Keratinocyte (primary cell): ENCODE measurements at regions not wholly inside any gene's neighbourhood (a gene's known extent, or its start where the extent isn't known, plus 50 kb on each side); places are given as distances from the start of the nearest gene placed in this dataset.

Experiments used
- DNase-seq: peaks from one replicate; pipeline ENCODE4 v3.0.0-alpha.2; 2011; ENCODE audit warnings: low read depth, missing footprints, low spot score
- FAIRE-seq: peaks from 2 replicates; lab custom pipeline; 2011; peaks lifted over from hg19 to GRCh38; lab: Jason Lieb, UNC
- H2AFZ ChIP-seq: 2 replicates; pipeline ENCODE4 v1.6.0; 2012; ENCODE audit warnings: low read length, control low read depth, inconsistent platforms; ENCODE audit not compliant: control insufficient read depth
- H3K27ac ChIP-seq: 2 replicates; pipeline ENCODE4 v1.5.1; 2011; ENCODE audit warnings: low read length; ENCODE audit not compliant: control insufficient read depth, insufficient read depth
- H3K27me3 ChIP-seq: 3 replicates; pipeline ENCODE4 v1.6.0; 2011; ENCODE audit warnings: low read length; ENCODE audit not compliant: control insufficient read depth, insufficient read depth; ENCODE audit errors: extremely low read depth
- H3K36me3 ChIP-seq, 2 experiments: 2 replicates in 1 of 2; 3 replicates in 1 of 2; pipeline ENCODE4 v1.5.1; 2011; ENCODE audit warnings: low read length in 2 of 2, mild to moderate bottlenecking in 1 of 2; ENCODE audit not compliant: control insufficient read depth in 2 of 2, insufficient read depth in 2 of 2; ENCODE audit errors: extremely low read depth in 1 of 2
- H3K4me1 ChIP-seq: 3 replicates; pipeline ENCODE4 v1.5.1; 2011; ENCODE audit warnings: low read length; ENCODE audit not compliant: control insufficient read depth, insufficient read depth; ENCODE audit errors: extremely low read depth
- H3K4me2 ChIP-seq: 3 replicates; pipeline ENCODE4 v1.6.0; 2011; ENCODE audit warnings: low read depth, low read length; ENCODE audit not compliant: control insufficient read depth, insufficient read depth; ENCODE audit errors: extremely low read depth
- H3K4me3 ChIP-seq, 3 experiments: fragments of 200-600 bp in 1 of 3; sonication (generic) in 1 of 3; 2 replicates in 2 of 3; 3 replicates in 1 of 3; pipeline ENCODE4 v1.5.1; 2011 to 2016; ENCODE audit warnings: low read length in 3 of 3, mild to moderate bottlenecking in 3 of 3, control low read depth in 2 of 3, inconsistent platforms in 1 of 3, low read depth in 1 of 3, mixed read lengths in 1 of 3, mixed run types in 1 of 3, moderate library complexity in 1 of 3; ENCODE audit not compliant: control insufficient read depth in 2 of 3, insufficient read depth in 2 of 3; ENCODE audit errors: extremely low read depth in 1 of 3
- H3K79me2 ChIP-seq: 2 replicates; pipeline ENCODE4 v1.6.0; 2012; ENCODE audit warnings: low read length; ENCODE audit not compliant: control insufficient read depth, insufficient read depth
- H3K9ac ChIP-seq: 3 replicates; pipeline ENCODE4 v1.6.0; 2011; ENCODE audit warnings: low read length; ENCODE audit not compliant: control insufficient read depth, insufficient read depth; ENCODE audit errors: extremely low read depth
- H3K9me1 ChIP-seq: 3 replicates; pipeline ENCODE4 v1.6.0; 2011; ENCODE audit warnings: low read length; ENCODE audit not compliant: control insufficient read depth, insufficient read depth; ENCODE audit errors: extremely low read depth
- H3K9me3 ChIP-seq: 2 replicates; pipeline ENCODE4 v1.5.1; 2012; ENCODE audit warnings: low read depth, low read length; ENCODE audit not compliant: control insufficient read depth
- H4K20me1 ChIP-seq: 3 replicates; pipeline ENCODE4 v1.6.0; 2011; ENCODE audit warnings: low read length; ENCODE audit not compliant: control insufficient read depth, insufficient read depth; ENCODE audit errors: extremely low read depth
- CTCF ChIP-seq, 3 experiments: IDR thresholded peaks in 1 of 3; conservative IDR thresholded peaks in 1 of 3; optimal IDR thresholded peaks in 1 of 3; 2 replicates in 2 of 3; 3 replicates in 1 of 3; pipeline versions ENCODE3 to v1.5.1; 2011; ENCODE audit warnings: low read length in 3 of 3, mild to moderate bottlenecking in 3 of 3, moderate library complexity in 2 of 3, control low read depth in 1 of 3, inconsistent platforms in 1 of 3; ENCODE audit not compliant: insufficient read depth in 2 of 3; ENCODE audit errors: extremely low read depth in 1 of 3
- EZH2 ChIP-seq: IDR thresholded peaks from one replicate; pipeline ENCODE4 v1.6.1; 2012; ENCODE audit warnings: inconsistent platforms, mild to moderate bottlenecking, low read length, moderate library complexity
- dilution Hi-C: fragments of 300-500 bp; cut with MboI; formaldehyde crosslinking; loops from one replicate; pipeline ENCODE4 v1.7.0; 2020; ENCODE audit warnings: low sequenced_read_pairs; ENCODE audit not compliant: extremely low pct_ligation_motif_present

- peak overlapping the region; percentile 72 for H3K27ac ChIP-seq
- H3K9ac ChIP-seq: no peak overlapping the region
- TF ChIP-seq CTCF (optimal IDR thresholded peaks at IDR 0.05 in 1 of 3, IDR thresholded peaks at IDR 0.05 in 1 of 3, conservative IDR thresholded peaks at IDR 0.05 in 1 of 3; ENCODE audit: extremely low read depth in 1 of 3, insufficient read depth in 2 of 3, low read length in 3 of 3) (no peak), EZH2 (no peak)
- DNase-seq (no peak), FAIRE-seq (no peak)
- H3K27me3 ChIP-seq: no peaks in the 10 kb centered on the region
- no peaks in the 10 kb centered on the region for H4K20me1 ChIP-seq
- dilution Hi-C loops: no loop called here
- H3K36me3 ChIP-seq: no peaks in the 10 kb centered on the region
- no peaks in the 10 kb centered on the region for H3K79me2 ChIP-seq
- no peak overlapping the region for H3K4me2 ChIP-seq
- no peaks in the 10 kb centered on the region for H3K9me3 ChIP-seq
- peaks cover 25% of the 10 kb centered on the region for H3K4me1 ChIP-seq
- no peak overlapping the region for H2AFZ ChIP-seq
- no peak overlapping the region for H3K4me3 ChIP-seq
- no peaks in the 10 kb centered on the region for H3K9me1 ChIP-seq
Observed at GRCh38 chr1:184161071-184161698, 109.7 kb downstream of the TSEN15 start.

GRCh38 chr1:184162281-184162680 lies 110.8 kb downstream of the TSEN15 start:
- Histone ChIP-seq H3K9me3 (no peaks in the 10 kb centered on the region), H3K4me2 (no peak overlapping the region), H3K36me3 (no peaks in the 10 kb centered on the region), H3K27ac (no peak overlapping the region), H3K9me1 (no peaks in the 10 kb centered on the region), H3K4me3 (no peak overlapping the region), H3K9ac (no peak overlapping the region), H3K79me2 (no peaks in the 10 kb centered on the region), H3K27me3 (no peaks in the 10 kb centered on the region), H4K20me1 (no peaks in the 10 kb centered on the region), H3K4me1 (peaks cover 19% of the 10 kb centered on the region), H2AFZ (no peak overlapping the region)
- dilution Hi-C loops: no loop called here
- FAIRE-seq (no peak), DNase-seq (no peak)
- TF ChIP-seq EZH2 (no peak), CTCF (optimal IDR thresholded peaks at IDR 0.05 in 1 of 3, IDR thresholded peaks at IDR 0.05 in 1 of 3, conservative IDR thresholded peaks at IDR 0.05 in 1 of 3; ENCODE audit: extremely low read depth in 1 of 3, insufficient read depth in 2 of 3, low read length in 3 of 3) (no peak)
